T-helper 9 cell (primary cell): ENCODE measurements at regions not wholly inside any gene's neighbourhood (a gene's known extent, or its start where the extent isn't known, plus 50 kb on each side); places are given as distances from the start of the nearest gene placed in this dataset.

Experiments used
- DNase-seq: peaks from one replicate; pipeline ENCODE4 v3.0.0-alpha.2; 2020

DNA sequence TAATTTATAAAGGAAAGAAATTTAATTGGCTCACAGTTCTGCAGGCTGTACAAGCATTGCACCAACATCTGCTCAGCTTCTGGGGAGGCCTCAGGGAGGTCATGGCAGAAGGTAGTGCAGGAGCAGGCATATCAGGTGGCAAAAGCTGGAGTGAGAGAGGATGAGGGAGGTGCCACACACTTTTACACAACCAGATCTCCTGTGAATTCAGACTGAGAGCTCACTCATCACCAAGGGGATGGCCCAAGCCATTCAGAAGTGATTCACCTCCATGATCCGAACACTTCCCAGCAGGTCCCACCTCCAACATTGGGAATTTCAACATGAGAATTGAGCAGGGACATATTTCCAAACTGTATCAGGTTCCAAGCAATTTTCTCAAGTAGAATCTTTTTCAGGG lies 84.7 kb upstream of the BRINP1 start:
- DNase-seq = no peak

GRCh38 chr9:119453490-119453911 lies 84.3 kb upstream of the BRINP1 start:
- no peak for DNase-seq

DNA sequence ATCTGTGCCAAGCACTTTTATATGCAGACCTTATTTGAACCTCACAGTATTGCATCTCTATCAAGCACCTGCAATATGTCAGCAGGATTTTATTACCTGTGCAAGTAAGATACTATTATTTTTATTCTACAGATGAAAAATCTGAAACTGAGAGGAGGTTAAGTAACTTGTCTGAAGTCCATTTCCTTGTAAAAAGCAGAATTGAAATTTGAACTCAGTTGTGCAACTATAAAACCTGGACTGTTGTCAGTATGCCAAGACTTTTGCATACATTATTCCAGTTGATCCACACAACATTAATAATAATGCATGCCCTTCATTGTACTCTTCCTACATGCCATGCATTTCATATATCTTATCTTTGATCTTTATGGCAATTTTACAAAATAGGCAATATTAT lies 82.2 kb upstream of the BRINP1 start:
- DNase-seq = no peak

DNA sequence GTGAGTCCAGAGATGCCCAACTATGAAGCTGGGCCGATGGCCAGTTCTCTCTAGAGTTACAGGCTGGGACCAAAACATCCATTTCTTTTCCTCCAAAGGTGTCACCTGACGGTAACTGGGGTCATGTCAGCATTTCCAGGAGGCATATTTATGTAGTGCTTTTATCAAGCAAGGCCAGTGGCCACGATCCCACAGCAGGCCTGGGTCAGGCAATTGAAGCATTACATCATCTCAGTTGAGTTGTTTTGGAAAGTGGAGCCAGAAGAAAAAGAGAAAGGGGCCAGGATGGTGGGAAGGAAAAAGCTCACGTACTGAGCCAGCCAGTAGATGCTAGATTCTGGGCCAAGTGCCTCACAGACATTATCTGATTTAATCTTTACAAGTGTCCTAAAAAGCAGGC lies 73.9 kb upstream of the BRINP1 start:
- DNase-seq = no peak

DNA sequence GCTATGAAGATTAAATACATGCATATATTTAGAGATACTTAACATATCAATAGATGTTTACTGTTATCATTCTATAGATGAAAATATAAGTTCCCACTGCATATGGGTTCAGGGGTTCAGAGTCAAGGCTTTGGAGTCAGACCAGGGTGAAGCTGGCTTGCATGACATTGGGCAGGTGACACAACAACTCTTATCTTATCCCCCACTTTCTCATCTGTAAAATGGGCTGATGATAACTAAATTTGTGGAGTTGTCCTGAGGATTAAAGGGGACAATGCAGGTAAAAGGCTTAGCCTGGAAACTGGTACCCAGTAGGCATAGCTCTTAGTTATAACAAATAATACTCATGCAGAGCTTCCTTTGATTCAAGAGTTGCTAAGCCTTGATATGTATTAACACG lies 72.6 kb upstream of the BRINP1 start:
- DNase-seq = no peak

GRCh38 chr9:119441338-119441737 lies 72.1 kb upstream of the BRINP1 start:
- no peak for DNase-seq

DNA sequence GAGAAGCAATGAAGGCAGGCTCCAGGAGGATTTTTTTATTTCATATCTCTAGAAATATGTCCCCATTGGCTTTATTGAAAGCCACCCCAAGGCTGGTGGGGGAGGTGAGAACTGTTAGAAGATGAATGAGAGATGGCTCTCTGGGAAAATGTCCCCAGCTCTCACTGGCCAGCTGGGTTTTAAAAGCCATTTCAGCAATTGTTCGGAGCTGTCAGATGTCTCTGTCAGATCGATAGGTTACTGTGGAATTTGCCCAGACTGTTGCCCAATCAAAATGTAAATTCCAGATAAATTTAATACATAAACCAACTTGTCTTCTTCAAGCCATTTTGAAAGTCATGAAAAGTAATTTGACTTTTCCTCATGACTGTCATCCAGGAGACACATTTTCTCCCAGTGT lies 67.0 kb upstream of the BRINP1 start:
- DNase-seq = no peak

GRCh38 chr9:119435076-119435475 lies 65.8 kb upstream of the BRINP1 start:
- no peak for DNase-seq

GRCh38 chr9:119432428-119432827 lies 63.2 kb upstream of the BRINP1 start:
- no peak for DNase-seq

DNA sequence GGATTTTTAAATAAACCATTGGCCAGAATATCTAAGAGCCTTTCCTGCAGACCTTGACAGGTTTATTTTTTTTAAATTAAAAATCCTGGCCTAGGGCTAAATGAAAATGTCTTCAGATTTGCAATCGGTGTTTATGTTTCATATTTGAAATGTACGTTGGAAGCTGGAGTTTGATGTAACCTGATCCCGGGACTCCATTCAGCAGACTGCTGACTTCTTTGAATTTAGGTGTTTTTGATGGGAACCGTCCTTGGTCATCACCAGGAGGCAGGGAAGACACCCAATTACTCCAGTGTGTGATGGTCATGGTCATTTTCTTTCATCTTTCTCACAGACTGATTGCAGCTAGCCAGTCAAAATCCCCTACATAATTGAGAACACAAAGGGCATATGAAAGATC lies 60.1 kb upstream of the BRINP1 start:
- no peak for DNase-seq

- no peak for DNase-seq
Measured at GRCh38 chr9:119420231-119420630, 51.0 kb upstream of the BRINP1 start.
